ENCODE measurements at regions not wholly inside any gene's neighbourhood (a gene's known extent, or its start where the extent isn't known, plus 50 kb on each side); places are given as distances from the start of the nearest gene placed in this dataset.

GRCh38 chr2:43163584-43164270 is 62.7 kb downstream of the ZFP36L2 start:
- no peak for TF ChIP-seq RAD21 (IDR thresholded peaks at IDR 0.05; ENCODE audit: low read depth)
- TF ChIP-seq YY1 (IDR thresholded peaks at IDR 0.05; ENCODE audit: low read depth), result no peak
- no peak for TF ChIP-seq FOXM1 (IDR thresholded peaks at IDR 0.05; ENCODE audit: borderline replicate concordance, low read depth)
- TF ChIP-seq EP300 (IDR thresholded peaks at IDR 0.05; ENCODE audit: borderline replicate concordance), result no peak
- TF ChIP-seq, protein P1, sequence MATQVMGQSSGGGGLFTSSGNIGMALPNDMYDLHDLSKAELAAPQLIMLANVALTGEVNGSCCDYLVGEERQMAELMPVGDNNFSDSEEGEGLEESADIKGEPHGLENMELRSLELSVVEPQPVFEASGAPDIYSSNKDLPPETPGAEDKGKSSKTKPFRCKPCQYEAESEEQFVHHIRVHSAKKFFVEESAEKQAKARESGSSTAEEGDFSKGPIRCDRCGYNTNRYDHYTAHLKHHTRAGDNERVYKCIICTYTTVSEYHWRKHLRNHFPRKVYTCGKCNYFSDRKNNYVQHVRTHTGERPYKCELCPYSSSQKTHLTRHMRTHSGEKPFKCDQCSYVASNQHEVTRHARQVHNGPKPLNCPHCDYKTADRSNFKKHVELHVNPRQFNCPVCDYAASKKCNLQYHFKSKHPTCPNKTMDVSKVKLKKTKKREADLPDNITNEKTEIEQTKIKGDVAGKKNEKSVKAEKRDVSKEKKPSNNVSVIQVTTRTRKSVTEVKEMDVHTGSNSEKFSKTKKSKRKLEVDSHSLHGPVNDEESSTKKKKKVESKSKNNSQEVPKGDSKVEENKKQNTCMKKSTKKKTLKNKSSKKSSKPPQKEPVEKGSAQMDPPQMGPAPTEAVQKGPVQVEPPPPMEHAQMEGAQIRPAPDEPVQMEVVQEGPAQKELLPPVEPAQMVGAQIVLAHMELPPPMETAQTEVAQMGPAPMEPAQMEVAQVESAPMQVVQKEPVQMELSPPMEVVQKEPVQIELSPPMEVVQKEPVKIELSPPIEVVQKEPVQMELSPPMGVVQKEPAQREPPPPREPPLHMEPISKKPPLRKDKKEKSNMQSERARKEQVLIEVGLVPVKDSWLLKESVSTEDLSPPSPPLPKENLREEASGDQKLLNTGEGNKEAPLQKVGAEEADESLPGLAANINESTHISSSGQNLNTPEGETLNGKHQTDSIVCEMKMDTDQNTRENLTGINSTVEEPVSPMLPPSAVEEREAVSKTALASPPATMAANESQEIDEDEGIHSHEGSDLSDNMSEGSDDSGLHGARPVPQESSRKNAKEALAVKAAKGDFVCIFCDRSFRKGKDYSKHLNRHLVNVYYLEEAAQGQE (IDR thresholded peaks at IDR 0.05; ENCODE audit: low read depth), result no peak
- no peak for TF ChIP-seq MAX (IDR thresholded peaks at IDR 0.05)
- no peak for TF ChIP-seq EGR1 (IDR thresholded peaks at IDR 0.05)
- no peak for TF ChIP-seq NFIC (IDR thresholded peaks at IDR 0.05)
- TF ChIP-seq CEBPB (IDR thresholded peaks at IDR 0.05), result no peak
- no peak for TF ChIP-seq TAF1 (IDR thresholded peaks at IDR 0.05; ENCODE audit: low read depth)
- no peak for TF ChIP-seq TCF12 (IDR thresholded peaks at IDR 0.05; ENCODE audit: low read depth)

Measured in Ishikawa (cell line).